GM12878 (cell line): ENCODE measurements at regions not wholly inside any gene's neighbourhood (a gene's known extent, or its start where the extent isn't known, plus 50 kb on each side); places are given as distances from the start of the nearest gene placed in this dataset.

Experiments
- ATAC-seq: fragments of 200-7000 bp; cut with Tn5 transposase; 3 replicates; pipeline ENCODE4 v1.9.1; 2020; ENCODE audit warnings: mild to moderate bottlenecking, moderate library complexity
- BruUV-seq: library from RNA; stranded (reverse); fragments of 400-500 nt; replicated peaks from 2 replicates; lab custom pipeline; 2021; lab: Mats Ljungman, UMichigan
- CTCF ChIA-PET: fragments of 300-600 bp; sonication (Branson Sonifier 250); formaldehyde crosslinking; extraction: SDS; loops from one replicate; lab custom pipeline; 2021; ENCODE audit warnings: inconsistent platforms; lab: Yijun Ruan, JAX
- POLR2A ChIA-PET: fragments of 350-600 bp; formaldehyde crosslinking; extraction: SDS; loops from one replicate; lab custom pipeline; 2021; ENCODE audit warnings: inconsistent platforms; lab: Charles Lee
- RAD21 ChIA-PET: fragments of 300-600 bp; sonication (Branson Sonifier 250); formaldehyde crosslinking; loops from one replicate; lab custom pipeline; 2023; ENCODE audit warnings: antibody characterized with exemption; ENCODE audit not compliant: unreplicated experiment; lab: Charles Lee
- SMC1A ChIA-PET: fragments of 300-600 bp; sonication (Branson Sonifier 250); formaldehyde crosslinking; loops from one replicate; lab custom pipeline; 2023; ENCODE audit not compliant: unreplicated experiment, uncharacterized antibody; lab: Charles Lee
- DNase-seq: peaks from one replicate; pipeline ENCODE4 v3.0.0-alpha.2; 2011; ENCODE audit warnings: low read depth, low spot score
- FAIRE-seq: peaks from 3 replicates; lab custom pipeline; 2011; peaks lifted over from hg19 to GRCh38; lab: Jason Lieb, UNC
- H2AFZ ChIP-seq: 2 replicates; pipeline ENCODE4 v1.6.0; 2011; ENCODE audit warnings: low read depth, low read length, control low read depth; ENCODE audit not compliant: control insufficient read depth
- H3K27ac ChIP-seq: 2 replicates; pipeline ENCODE4 v1.5.1; 2011; ENCODE audit warnings: control low read depth; ENCODE audit not compliant: control insufficient read depth, insufficient read depth
- H3K27me3 ChIP-seq, 2 experiments: replicated peaks in 1 of 2; 2 replicates each; pipeline versions ENCODE4 v1.6.0 to v1.6.1; 2011; ENCODE audit warnings: low read length in 1 of 2; ENCODE audit not compliant: control insufficient read depth in 2 of 2, insufficient read depth in 2 of 2
- H3K36me3 ChIP-seq, 2 experiments: 2 replicates each; pipeline ENCODE4 v1.5.1; 2011; ENCODE audit warnings: low read length in 1 of 2; ENCODE audit not compliant: control insufficient read depth in 2 of 2, insufficient read depth in 2 of 2
- H3K4me1 ChIP-seq: 2 replicates; pipeline ENCODE4 v1.6.1; 2011; ENCODE audit warnings: mild to moderate bottlenecking, low read length, moderate library complexity, mixed read lengths; ENCODE audit not compliant: control insufficient read depth, insufficient read depth
- H3K4me2 ChIP-seq: 2 replicates; pipeline ENCODE4 v1.6.0; 2011; ENCODE audit warnings: control low read depth; ENCODE audit not compliant: control insufficient read depth, insufficient read depth
- H3K4me3 ChIP-seq: fragments of 200-600 bp; sonication (generic); 2 replicates; pipeline ENCODE4 v1.5.1; 2016
- H3K79me2 ChIP-seq: 2 replicates; pipeline ENCODE4 v1.6.0; 2011; ENCODE audit warnings: low read length; ENCODE audit not compliant: control insufficient read depth, insufficient read depth
- H3K9ac ChIP-seq: 2 replicates; pipeline ENCODE4 v1.8.0; 2011; ENCODE audit warnings: low read length, control low read depth, mixed read lengths; ENCODE audit not compliant: control insufficient read depth, insufficient read depth
- H3K9me3 ChIP-seq: replicated peaks from 3 replicates; pipeline ENCODE4 v1.5.1; 2011; ENCODE audit warnings: mild to moderate bottlenecking, low read length; ENCODE audit not compliant: control insufficient read depth, insufficient read depth
- H4K20me1 ChIP-seq: 2 replicates; pipeline ENCODE4 v1.6.0; 2011; ENCODE audit not compliant: control insufficient read depth, insufficient read depth
- FOS ChIP-seq: IDR thresholded peaks from 3 replicates; pipeline ENCODE4 v1.6.1; 2011; ENCODE audit warnings: borderline replicate concordance; ENCODE audit not compliant: insufficient read length; ENCODE audit errors: extremely low read depth
- GABPA ChIP-seq: IDR thresholded peaks from 2 replicates; pipeline ENCODE4 v1.6.1; 2014; ENCODE audit warnings: antibody characterized with exemption, low read depth, mild to moderate bottlenecking, inconsistent platforms
- KDM1A ChIP-seq: fragments of 200-600 bp; sonication (generic); IDR thresholded peaks from 2 replicates; pipeline ENCODE4 v1.6.1; 2016; ENCODE audit warnings: borderline replicate concordance
- PBX3 ChIP-seq: IDR thresholded peaks from 2 replicates; pipeline ENCODE4 v1.6.1; 2011; ENCODE audit warnings: mild to moderate bottlenecking, low read depth, low read length, moderate library complexity; ENCODE audit not compliant: insufficient replicate concordance
- POLR2AphosphoS2 ChIP-seq: IDR thresholded peaks from 2 replicates; pipeline ENCODE4 v1.6.1; 2011; ENCODE audit warnings: low read depth, mild to moderate bottlenecking, low read length, improper control_type of control experiment, moderate library complexity
- SMARCA5 ChIP-seq: fragments of 450-650 bp; IDR thresholded peaks from 2 replicates; pipeline ENCODE4 v1.6.1; 2017; ENCODE audit warnings: mild to moderate bottlenecking
- SREBF1 ChIP-seq: IDR thresholded peaks from 2 replicates; pipeline ENCODE4 v1.6.1; 2012; ENCODE audit warnings: mild to moderate bottlenecking, low read length
- SUPT20H ChIP-seq: IDR thresholded peaks from 2 replicates; pipeline ENCODE4 v1.6.1; 2011; ENCODE audit warnings: low read depth, mild to moderate bottlenecking, low read length, moderate library complexity, borderline replicate concordance; ENCODE audit not compliant: control insufficient read depth
- TARDBP ChIP-seq: IDR thresholded peaks from 2 replicates; pipeline ENCODE4 v1.6.1; 2016; ENCODE audit warnings: borderline replicate concordance
- ZBTB33 ChIP-seq: fragments of 450-650 bp; IDR thresholded peaks from 2 replicates; pipeline ENCODE4 v1.6.1; 2017; ENCODE audit warnings: mild to moderate bottlenecking
- WGBS: methylation state at CpG from one replicate; pipeline ENCODE4 v1.1.6; 2016; ENCODE audit warnings: low lambda C conversion rate; ENCODE audit not compliant: insufficient replicate concordance, insufficient coverage; ENCODE audit errors: missing lambda C conversion rate; 5-methylcytosine and 5-hydroxymethylcytosine counted together
- in situ Hi-C: fragments of 300-500 bp; cut with MboI; formaldehyde crosslinking; loops from 9 replicates; pipeline ENCODE4 v1.14.3; 2018; ENCODE audit warnings: mixed read lengths
- intact Hi-C: fragments of 100-400 bp; cut with micrococcal nuclease; formaldehyde crosslinking; loops from one replicate; pipeline ENCODE4 v1.14.2; 2022; ENCODE audit not compliant: unreplicated experiment
- TF ChIP-seq, protein P1 (sequence below): IDR thresholded peaks from 2 replicates; pipeline ENCODE4 v1.6.1; 2011; ENCODE audit warnings: low read depth, mild to moderate bottlenecking, low read length, moderate library complexity, borderline replicate concordance; ENCODE audit errors: extremely low read depth

- no peak overlapping the region for H3K4me2 ChIP-seq
- H3K4me3 ChIP-seq = no peak overlapping the region
- H3K79me2 ChIP-seq = no peaks in the 10 kb centered on the region
- H3K27me3 ChIP-seq = no peaks in the 10 kb centered on the region
- 42% methylated on average over 4 of the region's 4 CpGs for WGBS
- no peak for TF ChIP-seq SUPT20H
- no peak for TF ChIP-seq SREBF1
- TF ChIP-seq GABPA = no peak
- TF ChIP-seq SMARCA5 = no peak
- TF ChIP-seq, all 136 proteins: peak for 0
- Histone ChIP-seq H2AFZ (no peak overlapping the region), H3K9me3 (no peaks in the 10 kb centered on the region), H3K36me3 (no peaks in the 10 kb centered on the region), H3K27ac (no peak overlapping the region), H3K9ac (no peak overlapping the region), H3K4me1 (no peaks in the 10 kb centered on the region), H4K20me1 (no peaks in the 10 kb centered on the region)
- DNase-seq (no peak), ATAC-seq (no peak), FAIRE-seq (no peak)
- ChIA-PET RAD21 (no interaction called here), SMC1A (no interaction called here), CTCF (no interaction called here), POLR2A (no interaction called here)
- BruUV-seq = no TSS peak
- in situ Hi-C loops = no loop called here
- intact Hi-C loops = no loop called here
Observed at GRCh38 chrX:23271026-23271425, 63.6 kb upstream of the PTCHD1 start.

DNA sequence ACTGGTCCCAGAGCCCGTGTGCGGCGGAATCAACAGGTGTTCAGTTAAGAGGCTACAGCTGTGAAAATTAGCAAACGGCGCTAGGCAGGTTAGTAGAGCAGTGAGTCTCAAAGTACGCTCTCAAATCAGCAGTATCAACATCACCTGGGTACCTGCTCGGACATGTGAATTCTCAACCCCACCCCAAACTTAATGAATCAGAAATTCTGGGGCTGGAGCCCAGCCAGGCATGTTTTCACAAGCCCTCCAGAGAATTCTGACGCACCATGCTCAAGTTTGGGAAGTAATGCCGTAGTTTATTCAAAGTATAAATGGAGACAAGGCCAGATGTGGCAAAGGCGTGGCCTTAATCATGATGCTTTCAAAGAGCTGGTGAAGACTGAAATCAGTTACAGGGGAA lies 58.2 kb upstream of the PTCHD1 start:
- Histone ChIP-seq H3K4me3 (no peak overlapping the region), H3K79me2 (no peaks in the 10 kb centered on the region), H4K20me1 (no peaks in the 10 kb centered on the region), H3K36me3 (no peaks in the 10 kb centered on the region), H3K27ac (no peak overlapping the region), H2AFZ (no peak overlapping the region), H3K4me2 (no peak overlapping the region), H3K27me3 (no peaks in the 10 kb centered on the region; a peak in 1 of 4 replicates), H3K4me1 (no peaks in the 10 kb centered on the region), H3K9ac (no peak overlapping the region), H3K9me3 (no peaks in the 10 kb centered on the region)
- BruUV-seq = no TSS peak
- intact Hi-C loops = no loop called here
- in situ Hi-C loops = no loop called here
- no peak for DNase-seq
- SMC1A ChIA-PET = no interaction called here
- WGBS = 49% methylated on average over 10 of the region's 10 CpGs
- RAD21 ChIA-PET = no interaction called here
- ATAC-seq = no peak
- POLR2A ChIA-PET = no interaction called here
- no peak for FAIRE-seq
- CTCF ChIA-PET = no interaction called here
- TF ChIP-seq FOS (no peak), ZBTB33 (no peak), TARDBP (no peak), POLR2AphosphoS2 (no peak), PBX3 (no peak), KDM1A (no peak), SUPT20H (no peak)
- TF ChIP-seq, protein P1, sequence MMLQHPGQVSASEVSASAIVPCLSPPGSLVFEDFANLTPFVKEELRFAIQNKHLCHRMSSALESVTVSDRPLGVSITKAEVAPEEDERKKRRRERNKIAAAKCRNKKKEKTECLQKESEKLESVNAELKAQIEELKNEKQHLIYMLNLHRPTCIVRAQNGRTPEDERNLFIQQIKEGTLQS = no peak
